PC-3 (cell line): ENCODE measurements at regions not wholly inside any gene's neighbourhood (a gene's known extent, or its start where the extent isn't known, plus 50 kb on each side); places are given as distances from the start of the nearest gene placed in this dataset.

ENCODE experiments used
- ATAC-seq: fragments of 200-7000 bp; cut with Tn5 transposase; 2 replicates; pipeline ENCODE4 v1.9.1; 2020; ENCODE audit warnings: mild to moderate bottlenecking, moderate library complexity
- BruUV-seq: library from RNA; stranded (reverse); fragments of 400-500 nt; replicated peaks from 2 replicates; lab custom pipeline; 2021; lab: Mats Ljungman, UMichigan
- CTCF ChIA-PET: fragments of 300-600 bp; sonication (Branson Sonifier 250); formaldehyde crosslinking; loops from one replicate; lab custom pipeline; 2022; ENCODE audit warnings: antibody characterized with exemption; lab: Charles Lee
- POLR2A ChIA-PET: fragments of 300-600 bp; sonication (Branson Sonifier 250); formaldehyde crosslinking; loops from one replicate; lab custom pipeline; 2022; ENCODE audit warnings: antibody characterized with exemption; ENCODE audit not compliant: unreplicated experiment; lab: Charles Lee
- DNase-seq: peaks from one replicate; pipeline ENCODE4 v3.0.0-alpha.2; 2015
- H2AFZ ChIP-seq: fragments of 300-600 bp; sonication (generic); 2 replicates; pipeline ENCODE4 v1.6.0; 2016; ENCODE audit warnings: antibody characterized with exemption, low read length
- H3F3A ChIP-seq: fragments of 300-600 bp; sonication (generic); one replicate; pipeline ENCODE4 v1.6.0; 2017; ENCODE audit warnings: antibody characterized with exemption, low read length, control low read depth, mild to moderate bottlenecking; ENCODE audit not compliant: unreplicated experiment
- H3K27ac ChIP-seq: fragments of 300-600 bp; sonication (generic); 2 replicates; pipeline ENCODE4 v1.5.1; 2016; ENCODE audit warnings: mild to moderate bottlenecking, low read length
- H3K27me3 ChIP-seq: fragments of 300-600 bp; sonication (generic); 2 replicates; pipeline ENCODE4 v1.6.1; 2016; ENCODE audit warnings: low read length, mixed read lengths
- H3K36me3 ChIP-seq: fragments of 300-600 bp; sonication (generic); 2 replicates; pipeline ENCODE4 v1.6.1; 2016; ENCODE audit warnings: low read depth, mixed run types, low read length, mixed read lengths
- H3K4me1 ChIP-seq: fragments of 300-600 bp; sonication (generic); 2 replicates; pipeline ENCODE4 v1.5.1; 2016; ENCODE audit warnings: low read length; ENCODE audit not compliant: insufficient read depth
- H3K4me2 ChIP-seq: fragments of 300-600 bp; sonication (generic); 2 replicates; pipeline ENCODE4 v1.6.0; 2016; ENCODE audit warnings: low read length
- H3K4me3 ChIP-seq: fragments of 300-600 bp; sonication (generic); 2 replicates; pipeline ENCODE4 v1.5.1; 2016; ENCODE audit warnings: mild to moderate bottlenecking, low read length, mixed read lengths
- H3K79me2 ChIP-seq: fragments of 300-600 bp; sonication (generic); 2 replicates; pipeline ENCODE4 v1.6.1; 2017; ENCODE audit warnings: low read length, mixed read lengths
- H3K9ac ChIP-seq: fragments of 300-600 bp; sonication (generic); 2 replicates; pipeline ENCODE4 v1.6.0; 2016; ENCODE audit warnings: mild to moderate bottlenecking, low read length
- H3K9me2 ChIP-seq: fragments of 300-600 bp; sonication (generic); replicated peaks from 2 replicates; pipeline ENCODE4 v1.6.1; 2016; ENCODE audit warnings: mixed run types, low read length, mixed read lengths
- H3K9me3 ChIP-seq: fragments of 300-600 bp; sonication (generic); 2 replicates; pipeline ENCODE4 v1.6.1; 2016; ENCODE audit warnings: low read length, mixed read lengths
- H4K20me1 ChIP-seq: fragments of 300-600 bp; sonication (generic); 2 replicates; pipeline ENCODE4 v1.6.1; 2016; ENCODE audit warnings: low read length, mixed read lengths
- CTCF ChIP-seq: fragments of 300-600 bp; sonication (generic); conservative IDR thresholded peaks from 2 replicates; pipeline ENCODE4 v1.5.1; 2017; ENCODE audit warnings: antibody characterized with exemption, low read depth, mild to moderate bottlenecking, low read length
- EZH2 ChIP-seq: fragments of 300-600 bp; sonication (generic); IDR thresholded peaks from one replicate; pipeline ENCODE4 v1.6.1; 2017; ENCODE audit warnings: antibody characterized with exemption, mild to moderate bottlenecking, low read length; ENCODE audit not compliant: unreplicated experiment
- EZH2phosphoT487 ChIP-seq: fragments of 300-600 bp; sonication (generic); IDR thresholded peaks from 2 replicates; pipeline ENCODE4 v1.6.1; 2018; ENCODE audit warnings: mild to moderate bottlenecking, antibody characterized with exemption, low read length, borderline replicate concordance
- intact Hi-C: fragments of 100-400 bp; cut with micrococcal nuclease; formaldehyde crosslinking; loops from 2 replicates; pipeline ENCODE4 v1.9.0; 2023

GRCh38 chr5:155091063-155091648 lies 77.6 kb downstream of the KIF4B start:
- Histone ChIP-seq H3K79me2 (no peaks in the 10 kb centered on the region), H3K9me2 (no peaks in the 10 kb centered on the region), H3K36me3 (no peaks in the 10 kb centered on the region), H3F3A (no peaks in the 10 kb centered on the region), H3K27ac (no peak overlapping the region), H2AFZ (no peak overlapping the region), H3K4me1 (no peaks in the 10 kb centered on the region), H3K9me3 (no peaks in the 10 kb centered on the region), H3K9ac (no peak overlapping the region), H3K4me2 (no peak overlapping the region), H3K4me3 (no peak overlapping the region), H4K20me1 (no peaks in the 10 kb centered on the region), H3K27me3 (0 out of 2 replicates have a peak, but pooled peaks cover under 1% of the 10 kb centered on the region)
- TF ChIP-seq CTCF (no peak), EZH2phosphoT487 (no peak), EZH2 (no peak)
- intact Hi-C loops, result no loop called here
- BruUV-seq, result no TSS peak
- CTCF ChIA-PET, result no interaction called here
- ATAC-seq (no peak), DNase-seq (no peak)
- POLR2A ChIA-PET, result no interaction called here

GRCh38 chr5:155091768-155092717 lies 78.5 kb downstream of the KIF4B start:
- H3F3A ChIP-seq, result no peaks in the 10 kb centered on the region
- no peak overlapping the region for H3K4me2 ChIP-seq
- no peaks in the 10 kb centered on the region for H4K20me1 ChIP-seq
- BruUV-seq, result no TSS peak
- ATAC-seq (no peak), DNase-seq (no peak)
- no peaks in the 10 kb centered on the region for H3K9me3 ChIP-seq
- H3K27me3 ChIP-seq, result no peaks in the 10 kb centered on the region
- H2AFZ ChIP-seq, result no peak overlapping the region
- TF ChIP-seq CTCF, result no peak
- no peak for TF ChIP-seq EZH2
- TF ChIP-seq EZH2phosphoT487, result no peak
- no peak overlapping the region for H3K27ac ChIP-seq
- H3K4me3 ChIP-seq, result no peak overlapping the region
- intact Hi-C loops, result no loop called here
- H3K36me3 ChIP-seq, result no peaks in the 10 kb centered on the region
- H3K9me2 ChIP-seq, result no peaks in the 10 kb centered on the region
- no peaks in the 10 kb centered on the region for H3K4me1 ChIP-seq
- H3K79me2 ChIP-seq, result no peaks in the 10 kb centered on the region
- ChIA-PET POLR2A (no interaction called here), CTCF (no interaction called here)
- no peak overlapping the region for H3K9ac ChIP-seq

- H3K9me3 ChIP-seq, result no peaks in the 10 kb centered on the region
- no peaks in the 10 kb centered on the region for H4K20me1 ChIP-seq
- ATAC-seq (no peak), DNase-seq (no peak)
- no peak overlapping the region for H3K4me3 ChIP-seq
- TF ChIP-seq EZH2 (no peak), CTCF (no peak), EZH2phosphoT487 (no peak)
- no peaks in the 10 kb centered on the region for H3K27me3 ChIP-seq
- H3K36me3 ChIP-seq, result no peaks in the 10 kb centered on the region
- BruUV-seq, result no TSS peak
- no peak overlapping the region for H3K27ac ChIP-seq
- CTCF ChIA-PET, result no interaction called here
- H3K9ac ChIP-seq, result no peak overlapping the region
- no peaks in the 10 kb centered on the region for H3F3A ChIP-seq
- H3K4me2 ChIP-seq, result no peak overlapping the region
- no peaks in the 10 kb centered on the region for H3K79me2 ChIP-seq
- POLR2A ChIA-PET, result no interaction called here
- H2AFZ ChIP-seq, result no peak overlapping the region
- H3K4me1 ChIP-seq, result no peaks in the 10 kb centered on the region
- intact Hi-C loops, result no loop called here
- H3K9me2 ChIP-seq, result no peaks in the 10 kb centered on the region
Measured at GRCh38 chr5:155094455-155094854, 80.9 kb downstream of the KIF4B start.
